Gastrocnemius medialis (tissue), 4 donors: ENCODE measurements at regions not wholly inside any gene's neighbourhood (a gene's known extent, or its start where the extent isn't known, plus 50 kb on each side); places are given as distances from the start of the nearest gene placed in this dataset.

Source experiments
- ATAC-seq, 2 donors: fragments of 150-250 bp; one replicate each; pipeline ENCODE4 v1.9.1; 2016
- DNase-seq, 2 donors: peaks; one replicate each; pipeline ENCODE4 v3.0.0-alpha.2; 2019
- H3K27ac ChIP-seq, 4 donors: fragments of 200-600 bp; sonication (generic); 1 replicate in 1 of 4; 2 replicates in 3 of 4; pipeline ENCODE4 v1.5.1; 2016 to 2018; ENCODE audit warnings: mild to moderate bottlenecking in 2 of 4, moderate library complexity in 1 of 4
- H3K27me3 ChIP-seq, 3 donors: fragments of 200-600 bp; sonication (generic) in 2 of 3; 1 replicate in 1 of 3; 2 replicates in 2 of 3; pipeline versions ENCODE4 v1.5.1 to v1.6.0; 2016 to 2019; ENCODE audit warnings: mild to moderate bottlenecking in 1 of 3, moderate library complexity in 1 of 3
- H3K36me3 ChIP-seq, 2 donors: fragments of 200-600 bp; sonication (generic) in 1 of 2; one replicate each; pipeline ENCODE4 v1.5.1; 2017 to 2018
- H3K4me1 ChIP-seq, 2 donors: fragments of 200-600 bp; sonication (generic) in 1 of 2; one replicate each; pipeline ENCODE4 v1.5.1; 2016 to 2017; ENCODE audit warnings: mild to moderate bottlenecking in 2 of 2
- H3K4me3 ChIP-seq, 4 donors: fragments of 200-600 bp; sonication (generic) in 3 of 4; 1 replicate in 1 of 4; 2 replicates in 3 of 4; pipeline ENCODE4 v1.5.1; 2016 to 2019; ENCODE audit warnings: mild to moderate bottlenecking in 2 of 4
- H3K9me3 ChIP-seq, 3 donors: fragments of 200-600 bp; sonication (generic) in 2 of 3; 1 replicate in 1 of 3; 2 replicates in 2 of 3; pipeline ENCODE4 v1.5.1; 2016 to 2019
- CTCF ChIP-seq, 5 experiments: fragments of 450-650 bp in 3 of 5; fragments of 200-600 bp in 2 of 5; sonication (generic) in 2 of 5; IDR thresholded peaks in 4 of 5; conservative IDR thresholded peaks in 1 of 5; 1 replicate in 4 of 5; 2 replicates in 1 of 5; pipeline ENCODE4 v1.5.1; 2016 to 2019; ENCODE audit warnings: antibody characterized with exemption in 5 of 5, mild to moderate bottlenecking in 3 of 5, moderate library complexity in 3 of 5
- POLR2A ChIP-seq, 2 donors: fragments of 450-650 bp; IDR thresholded peaks; one replicate each; pipeline ENCODE4 v1.6.1; 2017; ENCODE audit warnings: antibody characterized with exemption in 2 of 2, mild to moderate bottlenecking in 2 of 2, moderate library complexity in 2 of 2
- in situ Hi-C, 4 donors: fragments of 200-750 bp; cut with MboI; loops; one replicate each; pipeline versions ENCODE4 v1.15.0 to v1.8.0; 2017; ENCODE audit warnings: low sequenced_read_pairs in 4 of 4
- intact Hi-C: fragments of 100-400 bp; cut with DNase I; formaldehyde crosslinking; loops from one replicate; pipeline ENCODE4 v1.15.1; 2023; ENCODE audit warnings: low total_unique reads

DNA sequence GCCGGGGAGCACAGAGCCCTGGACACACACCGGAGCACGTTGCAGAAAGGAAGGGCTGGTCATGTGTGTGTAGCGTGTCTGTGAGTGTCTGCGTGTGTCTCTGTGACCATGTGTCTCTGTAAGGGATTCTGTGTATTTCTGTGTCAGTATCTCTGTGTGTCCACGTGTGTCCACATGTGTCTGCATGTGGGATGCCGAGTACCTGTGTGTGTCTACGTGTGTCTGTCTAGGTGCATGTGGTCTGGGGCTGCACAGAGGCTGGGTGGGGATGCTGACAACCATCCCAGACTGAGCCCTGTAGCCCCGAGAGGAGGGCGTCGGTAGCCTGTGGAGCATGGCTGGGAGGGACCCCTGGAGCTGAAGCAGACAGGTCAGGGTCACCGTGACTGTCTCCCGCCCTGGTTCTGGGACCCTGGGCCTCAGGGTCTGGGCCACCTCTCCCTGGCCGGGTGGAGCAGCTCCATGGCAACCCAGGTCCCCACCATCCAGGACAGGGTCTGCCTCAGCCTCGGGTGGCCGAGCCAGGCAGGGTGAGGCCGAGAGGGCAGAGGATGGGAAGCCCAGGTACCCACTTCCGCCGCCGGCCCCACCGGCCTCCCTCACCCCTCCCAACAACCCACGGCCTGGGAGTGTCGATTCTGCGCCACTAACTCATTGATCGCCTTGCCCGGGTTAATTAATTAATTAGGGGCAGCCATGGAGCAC lies 122.7 kb downstream of the FAM53A start:
- ATAC-seq: no peak
- Histone ChIP-seq H3K4me3 (no peak overlapping the region), H3K4me1 (no peaks in the 10 kb centered on the region), H3K27ac (no peak overlapping the region), H3K27me3 (peaks cover 50 to 87% (median 71%) of the 10 kb centered on the region in 3 donors), H3K9me3 (no peaks in the 10 kb centered on the region), H3K36me3 (no peaks in the 10 kb centered on the region)
- intact Hi-C loops (no loop called here), in situ Hi-C loops (no loop called here)
- no peak for TF ChIP-seq CTCF (IDR thresholded peaks at IDR 0.05 in 4 of 5, conservative IDR thresholded peaks at IDR 0.05 in 1 of 5)
- TF ChIP-seq POLR2A (IDR thresholded peaks at IDR 0.05): no peak
- no peak for DNase-seq

GRCh38 chr4:1559896-1560650 lies 124.0 kb downstream of the FAM53A start:
- H3K36me3 ChIP-seq: no peaks in the 10 kb centered on the region
- H3K9me3 ChIP-seq: no peaks in the 10 kb centered on the region
- peaks cover 47 to 82% (median 67%) of the 10 kb centered on the region in 3 donors for H3K27me3 ChIP-seq
- intact Hi-C loops (no loop called here), in situ Hi-C loops (no loop called here)
- TF ChIP-seq POLR2A (IDR thresholded peaks at IDR 0.05) (no peak), CTCF (IDR thresholded peaks at IDR 0.05 in 4 of 5, conservative IDR thresholded peaks at IDR 0.05 in 1 of 5) (no peak)
- no peak for ATAC-seq
- no peak overlapping the region for H3K4me3 ChIP-seq
- no peak overlapping the region for H3K27ac ChIP-seq
- no peaks in the 10 kb centered on the region for H3K4me1 ChIP-seq
- DNase-seq: no peak

DNA sequence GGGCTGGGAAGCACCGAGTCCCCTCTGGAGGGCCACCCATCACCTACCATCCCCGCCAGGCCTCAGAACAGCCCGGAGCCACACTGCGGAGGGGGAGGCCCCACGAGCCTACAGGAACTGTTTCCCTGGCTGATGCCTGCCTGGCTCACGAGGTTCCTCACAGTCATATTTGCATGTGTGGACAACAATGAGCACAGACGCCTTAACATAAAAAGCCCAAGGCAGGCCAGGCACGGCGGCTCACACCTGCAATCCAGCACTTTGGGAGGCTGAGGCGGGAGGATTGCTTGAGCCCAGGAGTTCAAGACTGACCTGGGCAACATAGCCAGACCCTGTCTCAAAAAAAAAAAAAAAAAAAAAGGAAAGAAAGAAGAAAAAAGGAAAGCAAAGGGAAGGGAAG lies 125.9 kb downstream of the FAM53A start:
- DNase-seq (no peak), ATAC-seq (no peak)
- in situ Hi-C loops (no loop called here), intact Hi-C loops (no loop called here)
- TF ChIP-seq CTCF (IDR thresholded peaks at IDR 0.05 in 4 of 5, conservative IDR thresholded peaks at IDR 0.05 in 1 of 5) (no peak), POLR2A (IDR thresholded peaks at IDR 0.05) (no peak)
- H3K4me1 ChIP-seq: no peaks in the 10 kb centered on the region
- H3K27ac ChIP-seq: no peak overlapping the region
- H3K27me3 ChIP-seq: peaks cover 33 to 65% (median 55%) of the 10 kb centered on the region in 3 donors
- H3K36me3 ChIP-seq: no peaks in the 10 kb centered on the region
- no peak overlapping the region for H3K4me3 ChIP-seq
- no peaks in the 10 kb centered on the region for H3K9me3 ChIP-seq

- H3K27me3 ChIP-seq: peaks cover 25 to 61% (median 57%) of the 10 kb centered on the region in 3 donors
Measured at GRCh38 chr4:1557221-1557597, 126.9 kb downstream of the FAM53A start.

More at GRCh38 chr4:1557221-1557597, 126.9 kb downstream of the FAM53A start:
- H3K4me1 ChIP-seq: no peaks in the 10 kb centered on the region
- intact Hi-C loops: no loop called here
- H3K27ac ChIP-seq: no peak overlapping the region
- DNase-seq (no peak), ATAC-seq (no peak)
- H3K36me3 ChIP-seq: no peaks in the 10 kb centered on the region
- no peak for TF ChIP-seq CTCF (IDR thresholded peaks at IDR 0.05 in 4 of 5, conservative IDR thresholded peaks at IDR 0.05 in 1 of 5)
- no peak for TF ChIP-seq POLR2A (IDR thresholded peaks at IDR 0.05)
- in situ Hi-C loops: no loop called here
- H3K9me3 ChIP-seq: no peaks in the 10 kb centered on the region
- no peak overlapping the region for H3K4me3 ChIP-seq
